ENCODE measurements at regions not wholly inside any gene's neighbourhood (a gene's known extent, or its start where the extent isn't known, plus 50 kb on each side); places are given as distances from the start of the nearest gene placed in this dataset.
"Not testable (repeated sequence)": the region's sequence is repeated elsewhere in the genome, so short reads cannot be mapped to it uniquely, and the experiment has no call there.

DNA sequence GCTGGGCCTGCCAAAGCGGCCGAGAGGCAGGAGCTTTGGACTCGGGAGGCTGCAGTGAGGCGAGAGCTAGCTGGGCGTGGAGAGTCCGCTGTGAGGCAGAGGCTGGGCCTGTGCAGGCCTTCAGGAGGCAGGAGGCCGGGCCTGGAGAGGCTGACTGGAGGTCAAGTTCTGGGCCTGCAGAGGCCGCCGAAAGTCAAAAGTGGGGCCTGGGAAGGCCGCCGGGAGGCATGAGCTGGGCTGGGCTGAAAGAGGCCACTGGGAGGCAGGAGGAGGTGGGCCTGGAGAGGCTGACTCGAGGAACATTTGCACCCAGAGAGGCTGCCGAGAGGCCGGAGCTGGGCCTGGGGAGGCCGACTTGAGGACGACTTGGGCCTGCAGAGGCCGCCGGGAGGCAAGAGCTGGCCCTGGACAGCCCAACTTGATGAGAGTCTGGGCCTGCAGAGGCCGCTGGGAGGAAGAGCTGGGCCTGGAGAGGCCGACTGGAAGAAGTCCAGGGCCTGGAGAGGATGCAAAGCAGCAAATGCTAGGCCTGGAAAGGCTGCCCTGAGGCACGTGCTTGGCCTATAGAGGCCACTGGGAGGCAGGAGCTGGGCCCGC lies 72.7 kb upstream of the COBL start:
- FAIRE-seq; DNase-seq (ENCODE audit: insufficient read length, low spot score): not testable (repeated sequence)

DNA sequence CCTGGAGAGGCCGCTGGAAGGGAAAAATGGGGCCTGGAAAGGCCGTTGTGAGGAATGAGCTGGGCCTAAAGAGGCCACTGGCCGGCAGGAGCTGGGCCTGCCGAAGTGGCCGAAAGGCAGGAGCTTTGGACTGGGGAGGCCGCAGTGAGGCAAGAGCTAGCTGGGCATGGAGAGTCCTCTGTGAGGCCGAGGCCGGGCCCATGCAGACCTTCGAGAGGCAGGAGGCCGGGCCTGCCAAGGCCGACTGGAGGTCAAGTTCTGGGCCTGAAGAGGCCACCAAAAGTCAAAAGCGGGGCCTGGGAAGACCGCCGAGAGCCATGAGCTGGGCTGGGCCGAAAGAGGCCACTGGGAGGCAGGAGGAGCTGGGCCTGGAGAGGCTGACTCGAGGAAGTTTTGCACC lies 71.6 kb upstream of the COBL start:
- not testable (repeated sequence) for FAIRE-seq

GRCh38 chr7:51386806-51387568 lies 70.4 kb upstream of the COBL start:
- FAIRE-seq; DNase-seq (ENCODE audit: insufficient read length, low spot score): not testable (repeated sequence)

More for the DNA sequence above, 71.6 kb upstream of the COBL start:
- DNase-seq (ENCODE audit: insufficient read length, low spot score) = not testable (repeated sequence)

- not testable (repeated sequence) for FAIRE-seq; DNase-seq (ENCODE audit: insufficient read length, low spot score)
Measured at GRCh38 chr7:51386184-51386583, 69.6 kb upstream of the COBL start.

GRCh38 chr7:51382243-51382642 lies 65.6 kb upstream of the COBL start:
- FAIRE-seq; DNase-seq (ENCODE audit: insufficient read length, low spot score): not testable (repeated sequence)

DNA sequence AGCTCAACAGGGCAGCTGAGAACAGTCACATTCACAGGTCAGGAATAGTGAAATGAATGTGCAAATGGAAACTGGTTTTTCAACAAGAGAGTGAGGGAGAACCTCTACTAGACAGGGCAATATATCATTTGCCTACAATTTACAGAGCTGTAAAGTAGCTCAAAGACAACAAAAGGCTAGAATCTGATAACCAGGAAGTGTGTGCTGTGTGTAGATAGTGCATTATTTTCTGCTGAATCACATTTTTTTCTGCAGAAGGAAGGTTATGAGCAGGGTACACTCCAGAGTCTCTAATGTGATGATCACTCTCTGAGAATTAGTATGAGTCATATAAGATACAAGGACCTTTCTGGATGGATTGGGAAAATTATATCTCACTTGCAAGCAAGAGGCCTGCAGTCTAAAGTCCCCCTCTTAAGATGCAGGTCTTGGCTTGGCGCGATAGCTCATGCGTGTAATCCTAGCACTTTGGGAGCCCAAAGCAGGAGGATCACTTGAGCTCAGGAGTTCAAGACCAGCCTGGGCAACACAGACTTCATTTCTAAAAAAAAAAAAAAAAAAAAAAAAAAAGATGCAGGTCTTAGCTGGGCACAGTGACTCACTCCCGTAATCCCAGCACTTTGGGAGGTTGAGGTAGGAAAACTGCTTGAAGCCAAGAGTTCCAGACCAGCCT lies 59.9 kb upstream of the COBL start:
- TF ChIP-seq CTCF (IDR thresholded peaks at IDR 0.05; ENCODE audit: insufficient read depth, missing control alignments) = no peak
- DNase-seq (ENCODE audit: insufficient read length, low spot score) = no peak
- FAIRE-seq = no peak

- DNase-seq (ENCODE audit: insufficient read length, low spot score) (no peak), FAIRE-seq (no peak)
- no peak for TF ChIP-seq CTCF (IDR thresholded peaks at IDR 0.05; ENCODE audit: insufficient read depth, missing control alignments)
Measured at GRCh38 chr7:51374936-51375335, 58.3 kb upstream of the COBL start.

- not testable (repeated sequence) for FAIRE-seq; DNase-seq (ENCODE audit: insufficient read length, low spot score)
Measured at GRCh38 chr7:51373607-51374006, 57.0 kb upstream of the COBL start.

DNA sequence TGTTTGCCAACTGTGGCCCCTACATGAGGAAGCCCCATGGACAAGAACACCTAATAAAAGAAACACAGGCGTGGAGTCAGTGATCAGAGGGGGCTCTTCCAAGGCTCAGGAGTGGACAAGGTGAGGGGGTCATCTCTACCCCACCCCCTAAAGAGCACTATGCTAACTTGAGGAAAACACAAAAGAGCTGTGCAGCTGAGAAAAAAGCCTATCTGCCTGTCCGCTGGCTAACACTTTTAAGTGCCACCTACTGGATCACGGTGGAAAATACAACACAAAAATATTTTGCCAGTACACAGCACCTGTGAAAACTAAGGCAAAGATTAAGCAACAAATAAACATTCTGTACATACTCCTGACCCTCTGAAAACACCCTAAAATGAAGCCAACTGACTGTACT lies 53.1 kb upstream of the COBL start:
- DNase-seq (ENCODE audit: insufficient read length, low spot score) = no peak
- FAIRE-seq = peak; percentile 89
- TF ChIP-seq CTCF (IDR thresholded peaks at IDR 0.05; ENCODE audit: insufficient read depth, missing control alignments) = peak; percentile 52

GRCh38 chr7:51369228-51369627 lies 52.6 kb upstream of the COBL start:
- FAIRE-seq; DNase-seq (ENCODE audit: insufficient read length, low spot score): not testable (repeated sequence)

DNA sequence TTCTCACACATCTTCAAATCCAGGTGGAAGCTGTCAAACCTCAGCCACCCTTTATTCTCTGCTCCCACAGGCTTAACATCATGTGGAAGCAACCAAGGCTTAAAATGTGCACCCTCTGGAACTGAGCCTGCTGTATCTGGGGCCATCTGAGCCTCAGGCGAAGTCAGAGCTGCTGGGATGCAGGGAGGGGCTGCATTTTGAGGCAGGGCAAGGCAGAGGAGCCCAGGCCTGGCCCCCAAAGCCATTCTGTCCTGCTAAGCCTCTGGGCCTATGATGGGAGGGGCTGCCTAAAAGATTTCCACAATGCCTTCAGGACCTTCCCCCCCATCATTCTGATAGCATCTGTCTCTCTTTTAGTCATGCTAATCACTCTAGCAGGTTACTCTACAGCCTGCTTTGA lies 51.7 kb upstream of the COBL start:
- no peak for FAIRE-seq
- no peak for TF ChIP-seq CTCF (IDR thresholded peaks at IDR 0.05; ENCODE audit: insufficient read depth, missing control alignments)
- no peak for DNase-seq (ENCODE audit: insufficient read length, low spot score)

Data from D721Med (cell line).